ENCODE measurements at regions not wholly inside any gene's neighbourhood (a gene's known extent, or its start where the extent isn't known, plus 50 kb on each side); places are given as distances from the start of the nearest gene placed in this dataset.

GRCh38 chr11:32225571-32226285 is 134.9 kb downstream of the RCN1 start:
- TF ChIP-seq, protein P1, sequence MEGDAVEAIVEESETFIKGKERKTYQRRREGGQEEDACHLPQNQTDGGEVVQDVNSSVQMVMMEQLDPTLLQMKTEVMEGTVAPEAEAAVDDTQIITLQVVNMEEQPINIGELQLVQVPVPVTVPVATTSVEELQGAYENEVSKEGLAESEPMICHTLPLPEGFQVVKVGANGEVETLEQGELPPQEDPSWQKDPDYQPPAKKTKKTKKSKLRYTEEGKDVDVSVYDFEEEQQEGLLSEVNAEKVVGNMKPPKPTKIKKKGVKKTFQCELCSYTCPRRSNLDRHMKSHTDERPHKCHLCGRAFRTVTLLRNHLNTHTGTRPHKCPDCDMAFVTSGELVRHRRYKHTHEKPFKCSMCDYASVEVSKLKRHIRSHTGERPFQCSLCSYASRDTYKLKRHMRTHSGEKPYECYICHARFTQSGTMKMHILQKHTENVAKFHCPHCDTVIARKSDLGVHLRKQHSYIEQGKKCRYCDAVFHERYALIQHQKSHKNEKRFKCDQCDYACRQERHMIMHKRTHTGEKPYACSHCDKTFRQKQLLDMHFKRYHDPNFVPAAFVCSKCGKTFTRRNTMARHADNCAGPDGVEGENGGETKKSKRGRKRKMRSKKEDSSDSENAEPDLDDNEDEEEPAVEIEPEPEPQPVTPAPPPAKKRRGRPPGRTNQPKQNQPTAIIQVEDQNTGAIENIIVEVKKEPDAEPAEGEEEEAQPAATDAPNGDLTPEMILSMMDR (IDR thresholded peaks at IDR 0.05), result no peak
- TF ChIP-seq POLR2A (IDR thresholded peaks at IDR 0.05), result no peak

All from thyroid gland (tissue), 4 donors.